ENCODE measurements at regions not wholly inside any gene's neighbourhood (a gene's known extent, or its start where the extent isn't known, plus 50 kb on each side); places are given as distances from the start of the nearest gene placed in this dataset.
A peak's percentile ranks its signal among the peaks of the same experiment; 100 is the strongest.

DNA sequence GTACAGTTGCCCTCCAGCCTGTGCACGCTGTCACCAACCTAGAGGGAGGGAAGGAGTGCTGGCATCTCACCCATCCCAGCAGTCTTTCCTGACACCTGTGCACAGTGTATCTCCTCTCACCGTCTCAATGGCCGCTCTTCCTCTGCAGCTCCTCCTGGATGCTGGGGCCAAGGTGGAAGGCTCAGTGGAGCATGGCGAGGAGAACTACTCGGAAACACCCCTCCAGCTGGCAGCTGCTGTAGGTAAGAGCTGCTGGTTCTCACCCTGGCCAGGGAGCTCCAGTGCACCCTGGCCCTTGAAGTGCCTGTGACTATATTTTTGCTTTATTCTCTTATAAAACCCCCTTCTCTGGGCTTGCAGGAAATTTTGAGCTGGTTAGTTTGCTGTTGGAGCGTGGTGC is 68.7 kb upstream of the PWP1 start:
- Histone ChIP-seq H3K36me3 (no peaks in the 10 kb centered on the region), H3K27ac (no peak overlapping the region), H3K27me3 (ENCODE audit: low read depth) (no peaks in the 10 kb centered on the region), H3K9me3 (no peaks in the 10 kb centered on the region), H3K4me3 (no peak overlapping the region), H3K4me1 (no peaks in the 10 kb centered on the region)
- DNase-seq (no peak), ATAC-seq (no peak)
- TF ChIP-seq CTCF (IDR thresholded peaks at IDR 0.05), result no peak
- intact Hi-C loops (cut with DNase I), result no loop called here

DNA sequence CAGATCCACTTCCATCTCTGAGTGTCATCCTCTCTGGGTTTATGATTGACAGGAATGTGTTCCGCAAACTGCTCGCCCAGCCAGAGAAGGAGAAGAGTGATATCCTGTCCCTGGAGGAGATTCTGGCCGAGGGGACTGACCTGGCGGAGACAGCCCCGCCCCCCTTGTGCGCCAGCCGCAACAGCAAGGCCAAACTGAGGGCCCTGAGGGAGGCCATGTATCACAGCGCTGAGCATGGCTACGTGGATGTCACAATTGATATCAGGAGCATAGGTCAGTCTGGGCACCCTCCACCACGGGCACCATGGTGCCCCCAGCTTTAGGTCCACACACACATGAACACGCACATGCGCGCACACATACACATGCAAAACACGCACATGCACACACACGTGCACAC is 67.5 kb upstream of the PWP1 start:
- ATAC-seq, result no peak
- intact Hi-C loops (cut with DNase I), result no loop called here

GRCh38 chr12:107619831-107620230 is 65.8 kb upstream of the PWP1 start:
- no peak overlapping the region for H3K27ac ChIP-seq
- DNase-seq, result no peak
- ATAC-seq, result no peak
- no peak for TF ChIP-seq CTCF (IDR thresholded peaks at IDR 0.05)
- no peaks in the 10 kb centered on the region for H3K9me3 ChIP-seq
- no peaks in the 10 kb centered on the region for H3K4me1 ChIP-seq
- H3K36me3 ChIP-seq, result no peaks in the 10 kb centered on the region
- intact Hi-C loops (cut with DNase I), result no loop called here
- H3K27me3 ChIP-seq (ENCODE audit: low read depth), result no peaks in the 10 kb centered on the region
- no peak overlapping the region for H3K4me3 ChIP-seq

More for the DNA sequence above, 67.5 kb upstream of the PWP1 start:
- H3K4me3 ChIP-seq, result no peak overlapping the region
- no peaks in the 10 kb centered on the region for H3K27me3 ChIP-seq (ENCODE audit: low read depth)
- H3K36me3 ChIP-seq, result no peaks in the 10 kb centered on the region
- no peak for DNase-seq
- H3K27ac ChIP-seq, result no peak overlapping the region
- H3K9me3 ChIP-seq, result no peaks in the 10 kb centered on the region
- TF ChIP-seq CTCF (IDR thresholded peaks at IDR 0.05), result no peak
- no peaks in the 10 kb centered on the region for H3K4me1 ChIP-seq

- peak; percentile 31 for TF ChIP-seq CTCF (IDR thresholded peaks at IDR 0.05)
- Histone ChIP-seq H3K4me1 (no peaks in the 10 kb centered on the region), H3K4me3 (no peak overlapping the region), H3K36me3 (no peaks in the 10 kb centered on the region), H3K9me3 (no peaks in the 10 kb centered on the region), H3K27me3 (ENCODE audit: low read depth) (no peaks in the 10 kb centered on the region), H3K27ac (no peak overlapping the region)
- intact Hi-C loops (cut with DNase I), result no loop called here
- DNase-seq (no peak), ATAC-seq (no peak)
Observed at GRCh38 chr12:107622001-107622400, 63.6 kb upstream of the PWP1 start.

GRCh38 chr12:107624493-107624892 is 61.1 kb upstream of the PWP1 start:
- TF ChIP-seq CTCF (IDR thresholded peaks at IDR 0.05), result no peak
- Histone ChIP-seq H3K4me3 (no peak overlapping the region), H3K27ac (no peak overlapping the region), H3K9me3 (no peaks in the 10 kb centered on the region), H3K36me3 (no peaks in the 10 kb centered on the region), H3K27me3 (ENCODE audit: low read depth) (no peaks in the 10 kb centered on the region), H3K4me1 (no peaks in the 10 kb centered on the region)
- DNase-seq, result no peak
- no peak for ATAC-seq
- intact Hi-C loops (cut with DNase I), result no loop called here

DNA sequence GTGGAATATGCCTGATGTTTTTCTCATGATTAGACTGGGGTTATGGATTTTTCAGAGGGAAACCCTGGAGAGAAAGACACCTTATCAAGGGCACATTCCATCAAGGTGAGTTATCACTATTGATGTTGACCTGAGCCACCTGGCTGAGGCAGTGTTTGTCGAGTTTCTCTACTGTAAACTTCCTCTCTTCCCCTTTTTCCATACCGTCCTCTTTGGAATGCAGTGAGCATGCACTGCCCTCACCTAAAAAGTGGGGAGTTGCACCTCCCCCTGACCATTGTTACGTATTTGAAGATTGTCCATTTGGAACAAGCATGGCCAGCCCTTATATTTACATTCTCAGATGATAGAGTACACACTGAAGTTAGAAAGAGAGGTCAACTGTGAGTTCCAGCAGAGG is 53.9 kb upstream of the PWP1 start:
- no peaks in the 10 kb centered on the region for H3K36me3 ChIP-seq
- H3K27ac ChIP-seq, result no peak overlapping the region
- no peak overlapping the region for H3K4me3 ChIP-seq
- no peak for TF ChIP-seq CTCF (IDR thresholded peaks at IDR 0.05)
- no peaks in the 10 kb centered on the region for H3K9me3 ChIP-seq
- intact Hi-C loops (cut with DNase I), result no loop called here
- no peaks in the 10 kb centered on the region for H3K4me1 ChIP-seq
- no peaks in the 10 kb centered on the region for H3K27me3 ChIP-seq (ENCODE audit: low read depth)
- no peak for ATAC-seq
- DNase-seq, result no peak
